Fibroblast of mammary gland (primary cell): ENCODE measurements at regions not wholly inside any gene's neighbourhood (a gene's known extent, or its start where the extent isn't known, plus 50 kb on each side); places are given as distances from the start of the nearest gene placed in this dataset.
A peak's percentile ranks its signal among the peaks of the same experiment; 100 is the strongest.

Source experiments
- DNase-seq: peaks from one replicate; pipeline ENCODE4 v3.0.0-alpha.2; 2010; ENCODE audit warnings: low read depth
- H3K4me3 ChIP-seq: 2 replicates; pipeline ENCODE4 v1.5.1; 2011; ENCODE audit warnings: low read depth, mild to moderate bottlenecking, low read length, moderate library complexity; ENCODE audit not compliant: control insufficient read depth
- CTCF ChIP-seq: conservative IDR thresholded peaks from 2 replicates; pipeline ENCODE4 v1.5.1; 2011; ENCODE audit warnings: low read depth, low read length, inconsistent platforms; ENCODE audit not compliant: control insufficient read depth, insufficient read depth

GRCh38 chr2:155389224-155389623 lies 690.7 kb downstream of the KCNJ3 start:
- DNase-seq, result no peak
- no peak for TF ChIP-seq CTCF
- no peak overlapping the region for H3K4me3 ChIP-seq

- no peak for DNase-seq
- H3K4me3 ChIP-seq, result no peak overlapping the region
- TF ChIP-seq CTCF, result no peak
Measured at GRCh38 chr2:155384555-155385123, 686.1 kb downstream of the KCNJ3 start.

GRCh38 chr2:155382776-155383175 lies 684.3 kb downstream of the KCNJ3 start:
- no peak for DNase-seq
- H3K4me3 ChIP-seq, result no peak overlapping the region
- no peak for TF ChIP-seq CTCF

GRCh38 chr2:155381436-155381835 lies 682.9 kb downstream of the KCNJ3 start:
- no peak for DNase-seq
- H3K4me3 ChIP-seq, result no peak overlapping the region
- TF ChIP-seq CTCF, result no peak

- no peak for TF ChIP-seq CTCF
- no peak for DNase-seq
- H3K4me3 ChIP-seq, result no peak overlapping the region
Measured at GRCh38 chr2:155379494-155379893, 681.0 kb downstream of the KCNJ3 start.

- no peak overlapping the region for H3K4me3 ChIP-seq
- no peak for TF ChIP-seq CTCF
- peak; percentile 24 for DNase-seq
Measured at GRCh38 chr2:155377931-155378444, 679.5 kb downstream of the KCNJ3 start.

- peak; percentile 50 for DNase-seq
- H3K4me3 ChIP-seq, result no peak overlapping the region
- peak; percentile 37 for TF ChIP-seq CTCF
Measured at GRCh38 chr2:155377266-155377680, 678.8 kb downstream of the KCNJ3 start.
